CD14-positive monocyte (primary cell): ENCODE measurements at regions not wholly inside any gene's neighbourhood (a gene's known extent, or its start where the extent isn't known, plus 50 kb on each side); places are given as distances from the start of the nearest gene placed in this dataset.
A peak's percentile ranks its signal among the peaks of the same experiment; 100 is the strongest.

Experiments
- DNase-seq, 3 donors: peaks; one replicate each; pipeline ENCODE4 v3.0.0-alpha.2; 2011 to 2022
- H2AFZ ChIP-seq: 2 replicates; pipeline ENCODE4 v1.6.0; 2012; ENCODE audit warnings: mild to moderate bottlenecking, low read depth, low read length, inconsistent platforms; ENCODE audit not compliant: insufficient read depth, poor library complexity, severe bottlenecking
- H3K27ac ChIP-seq, 2 donors: 1 replicate in 1 of 2; 2 replicates in 1 of 2; pipeline ENCODE4 v1.5.1; 2012 to 2013; ENCODE audit warnings: low read length in 2 of 2, control low read depth in 1 of 2, inconsistent platforms in 1 of 2, low read depth in 1 of 2, mild to moderate bottlenecking in 1 of 2
- H3K27me3 ChIP-seq, 2 donors: one replicate each; pipeline versions ENCODE4 v1.6.0 to v1.6.1; 2011 to 2013; ENCODE audit warnings: low read length in 2 of 2; ENCODE audit not compliant: control insufficient read depth in 2 of 2, insufficient read depth in 2 of 2
- H3K36me3 ChIP-seq, 2 donors: replicated peaks in 1 of 2; 1 replicate in 1 of 2; 2 replicates in 1 of 2; pipeline versions ENCODE4 v1.5.1 to v1.6.1; 2012 to 2013; ENCODE audit warnings: low read length in 2 of 2, control low read depth in 1 of 2, inconsistent platforms in 1 of 2, mild to moderate bottlenecking in 1 of 2; ENCODE audit not compliant: insufficient read depth in 2 of 2, control insufficient read depth in 1 of 2
- H3K4me1 ChIP-seq, 2 donors: 1 replicate in 1 of 2; 2 replicates in 1 of 2; pipeline versions ENCODE4 v1.5.1 to v1.6.1; 2012 to 2013; ENCODE audit warnings: low read length in 2 of 2, control low read depth in 1 of 2, inconsistent platforms in 1 of 2, mild to moderate bottlenecking in 1 of 2, moderate library complexity in 1 of 2; ENCODE audit not compliant: insufficient read depth in 2 of 2, control insufficient read depth in 1 of 2
- H3K4me2 ChIP-seq: replicated peaks from 2 replicates; pipeline ENCODE3; 2012; ENCODE audit warnings: low read length, moderate library complexity, mild to moderate bottlenecking; ENCODE audit not compliant: poor library complexity, severe bottlenecking; ENCODE audit errors: extremely low read depth
- H3K4me3 ChIP-seq, 3 experiments: fragments of 200-600 bp in 1 of 3; sonication (generic) in 1 of 3; replicated peaks in 1 of 3; 1 replicate in 2 of 3; 2 replicates in 1 of 3; pipeline ENCODE4 v1.5.1; 2011 to 2013; ENCODE audit warnings: low read length in 3 of 3, mild to moderate bottlenecking in 3 of 3, control low read depth in 2 of 3, low read depth in 2 of 3, inconsistent platforms in 1 of 3, moderate library complexity in 1 of 3
- H3K79me2 ChIP-seq: 2 replicates; pipeline ENCODE4 v1.6.0; 2012; ENCODE audit warnings: mild to moderate bottlenecking, control low read depth, inconsistent platforms, low read length, moderate library complexity; ENCODE audit not compliant: insufficient read depth
- H3K9ac ChIP-seq: 2 replicates; pipeline ENCODE4 v1.6.0; 2017; ENCODE audit warnings: low read length, mild to moderate bottlenecking; ENCODE audit not compliant: insufficient read depth, poor library complexity, severe bottlenecking
- H3K9me3 ChIP-seq, 2 donors: replicated peaks in 1 of 2; 1 replicate in 1 of 2; 2 replicates in 1 of 2; pipeline versions ENCODE4 v1.5.1 to v1.6.1; 2012 to 2013; ENCODE audit warnings: low read length in 2 of 2, control low read depth in 1 of 2; ENCODE audit not compliant: control insufficient read depth in 1 of 2, insufficient read depth in 1 of 2
- H4K20me1 ChIP-seq: 2 replicates; pipeline ENCODE4 v1.6.0; 2012; ENCODE audit warnings: mild to moderate bottlenecking, low read length, control low read depth, moderate library complexity; ENCODE audit not compliant: insufficient read depth
- H3K27ac Mint-ChIP-seq, 7 donors: one replicate each; pipeline ENCODE4 v1.8.0; 2020; ENCODE audit warnings: mild to moderate bottlenecking in 7 of 7, mixed read lengths in 7 of 7, moderate library complexity in 6 of 7, inconsistent platforms in 2 of 7
- H3K27me3 Mint-ChIP-seq, 3 donors: one replicate each; pipeline ENCODE4 v1.8.0; 2021 to 2022; ENCODE audit warnings: low read depth in 3 of 3, mild to moderate bottlenecking in 3 of 3, mixed read lengths in 3 of 3, moderate library complexity in 3 of 3, inconsistent platforms in 1 of 3
- H3K36me3 Mint-ChIP-seq, 2 donors: one replicate each; pipeline ENCODE4 v1.8.0; 2020; ENCODE audit warnings: mixed read lengths in 2 of 2, inconsistent platforms in 1 of 2, mild to moderate bottlenecking in 1 of 2
- H3K4me1 Mint-ChIP-seq: one replicate; pipeline ENCODE4 v1.8.0; 2020; ENCODE audit warnings: mild to moderate bottlenecking, mixed read lengths
- H3K4me3 Mint-ChIP-seq, 2 donors: one replicate each; pipeline ENCODE4 v1.8.0; 2020; ENCODE audit warnings: mild to moderate bottlenecking in 2 of 2, mixed read lengths in 2 of 2, moderate library complexity in 1 of 2
- H3K9me3 Mint-ChIP-seq, 7 donors: one replicate each; pipeline ENCODE4 v1.8.0; 2020 to 2022; ENCODE audit warnings: mixed read lengths in 7 of 7, mild to moderate bottlenecking in 6 of 7, moderate library complexity in 6 of 7, inconsistent platforms in 2 of 7
- WGBS: methylation state at CpG from one replicate; pipeline ENCODE4 v1.1.5; 2013; ENCODE audit warnings: missing lambda C conversion rate; ENCODE audit not compliant: insufficient coverage; 5-methylcytosine and 5-hydroxymethylcytosine counted together
- intact Hi-C, 2 donors: fragments of 100-400 bp; cut with micrococcal nuclease; formaldehyde crosslinking; loops; one replicate each; pipeline versions ENCODE4 v1.15.0 to v1.15.1; 2023
- TF ChIP-seq, protein P1 (sequence below): fragments of 200-600 bp; IDR thresholded peaks from one replicate; pipeline ENCODE4 v1.8.0; 2022; ENCODE audit warnings: antibody characterized with exemption, mild to moderate bottlenecking

- Mint-ChIP-seq H3K9me3 (no peaks in the 10 kb centered on the region), H3K4me3 (peak overlapping the region in 1 of 2 donors; percentile 4), H3K4me1 (peaks cover 34% of the 10 kb centered on the region), H3K36me3 (no peaks in the 10 kb centered on the region), H3K27ac (peak overlapping the region in 3 of 7 donors; percentile 23 to 76 (median 54)), H3K27me3 (no peaks in the 10 kb centered on the region)
- no peak for DNase-seq
- Histone ChIP-seq H3K9me3 (no peaks in the 10 kb centered on the region), H4K20me1 (no peaks in the 10 kb centered on the region), H3K27ac (no peak overlapping the region), H3K36me3 (no peaks in the 10 kb centered on the region), H3K9ac (no peak overlapping the region), H3K4me3 (no peak overlapping the region), H3K79me2 (no peaks in the 10 kb centered on the region), H2AFZ (no peak overlapping the region), H3K4me2 (no peak overlapping the region), H3K4me1 (peaks cover 27 to 35% of the 10 kb centered on the region in 2 donors), H3K27me3 (no peaks in the 10 kb centered on the region)
- TF ChIP-seq, protein P1, sequence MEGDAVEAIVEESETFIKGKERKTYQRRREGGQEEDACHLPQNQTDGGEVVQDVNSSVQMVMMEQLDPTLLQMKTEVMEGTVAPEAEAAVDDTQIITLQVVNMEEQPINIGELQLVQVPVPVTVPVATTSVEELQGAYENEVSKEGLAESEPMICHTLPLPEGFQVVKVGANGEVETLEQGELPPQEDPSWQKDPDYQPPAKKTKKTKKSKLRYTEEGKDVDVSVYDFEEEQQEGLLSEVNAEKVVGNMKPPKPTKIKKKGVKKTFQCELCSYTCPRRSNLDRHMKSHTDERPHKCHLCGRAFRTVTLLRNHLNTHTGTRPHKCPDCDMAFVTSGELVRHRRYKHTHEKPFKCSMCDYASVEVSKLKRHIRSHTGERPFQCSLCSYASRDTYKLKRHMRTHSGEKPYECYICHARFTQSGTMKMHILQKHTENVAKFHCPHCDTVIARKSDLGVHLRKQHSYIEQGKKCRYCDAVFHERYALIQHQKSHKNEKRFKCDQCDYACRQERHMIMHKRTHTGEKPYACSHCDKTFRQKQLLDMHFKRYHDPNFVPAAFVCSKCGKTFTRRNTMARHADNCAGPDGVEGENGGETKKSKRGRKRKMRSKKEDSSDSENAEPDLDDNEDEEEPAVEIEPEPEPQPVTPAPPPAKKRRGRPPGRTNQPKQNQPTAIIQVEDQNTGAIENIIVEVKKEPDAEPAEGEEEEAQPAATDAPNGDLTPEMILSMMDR = no peak
- intact Hi-C loops = loop anchor here in 1 of 2 donors (5.0 kb wide), 1 partner anchor 33 kb away; no protein-coding TSS in a partner anchor
- 94% methylated on average over 4 of the region's 11 CpGs for WGBS
Observed at GRCh38 chr6:87794922-87795885, 93.2 kb upstream of the AKIRIN2 start.

GRCh38 chr6:87793315-87793714 lies 91.3 kb upstream of the AKIRIN2 start:
- no peaks in the 10 kb centered on the region for H3K27me3 Mint-ChIP-seq
- DNase-seq = no peak
- intact Hi-C loops = no loop called here
- Histone ChIP-seq H3K79me2 (no peaks in the 10 kb centered on the region), H3K9me3 (no peaks in the 10 kb centered on the region), H3K4me1 (peaks cover 42 to 54% of the 10 kb centered on the region in 2 donors), H2AFZ (no peak overlapping the region), H3K4me3 (no peak overlapping the region), H3K36me3 (no peaks in the 10 kb centered on the region), H3K4me2 (no peak overlapping the region), H3K9ac (no peak overlapping the region), H3K27ac (no peak overlapping the region), H4K20me1 (no peaks in the 10 kb centered on the region), H3K27me3 (no peaks in the 10 kb centered on the region)
- H3K27ac Mint-ChIP-seq = no peak overlapping the region
- H3K4me3 Mint-ChIP-seq = no peak overlapping the region
- no peaks in the 10 kb centered on the region for H3K36me3 Mint-ChIP-seq
- no CpG with 5 or more reads among the region's 2 CpGs for WGBS
- TF ChIP-seq, protein P1 = no peak
- peaks cover 48% of the 10 kb centered on the region for H3K4me1 Mint-ChIP-seq
- H3K9me3 Mint-ChIP-seq = no peaks in the 10 kb centered on the region
